HCEC 1CT (cell line): ENCODE measurements at regions not wholly inside any gene's neighbourhood (a gene's known extent, or its start where the extent isn't known, plus 50 kb on each side); places are given as distances from the start of the nearest gene placed in this dataset.
A peak's percentile ranks its signal among the peaks of the same experiment; 100 is the strongest.
"Not testable (repeated sequence)": the region's sequence is repeated elsewhere in the genome, so short reads cannot be mapped to it uniquely, and the experiment has no call there.

ENCODE experiments used
- DNase-seq: peaks from one replicate; pipeline ENCODE4 v3.0.0-alpha.2; 2017

GRCh38 chr4:138890891-138891570 is 124.5 kb upstream of the NOCT start:
- no peak for DNase-seq

GRCh38 chr4:138889216-138889615 is 126.4 kb upstream of the NOCT start:
- DNase-seq, result no peak

GRCh38 chr4:138887741-138888140 is 127.8 kb upstream of the NOCT start:
- no peak for DNase-seq

GRCh38 chr4:138887341-138887740 is 128.2 kb upstream of the NOCT start:
- no peak for DNase-seq

GRCh38 chr4:138879757-138880156 is 135.8 kb upstream of the NOCT start:
- DNase-seq, result no peak

- DNase-seq, result peak; percentile 55
Observed at GRCh38 chr4:138875891-138876608, 139.5 kb upstream of the NOCT start.

- no peak for DNase-seq
Observed at GRCh38 chr4:138871555-138871875, 144.1 kb upstream of the NOCT start.

- peak; percentile 38 for DNase-seq
Observed at GRCh38 chr4:138870737-138871554, 144.6 kb upstream of the NOCT start.

GRCh38 chr4:138869631-138870030 is 145.9 kb upstream of the NOCT start:
- DNase-seq, result no peak

GRCh38 chr4:138869165-138869564 is 146.4 kb upstream of the NOCT start:
- no peak for DNase-seq

- DNase-seq, result no peak
Observed at GRCh38 chr4:138868562-138868961, 147.0 kb upstream of the NOCT start.

GRCh38 chr4:138867404-138867803 is 148.2 kb upstream of the NOCT start:
- DNase-seq, result no peak

- no peak for DNase-seq
Observed at GRCh38 chr4:138866314-138866713, 149.3 kb upstream of the NOCT start.

GRCh38 chr4:138865765-138866164 is 149.8 kb upstream of the NOCT start:
- DNase-seq, result no peak

- DNase-seq, result no peak
Observed at GRCh38 chr4:138864961-138865720, 150.4 kb upstream of the NOCT start.

- DNase-seq, result no peak
Observed at GRCh38 chr4:138863160-138863559, 152.4 kb upstream of the NOCT start.

GRCh38 chr4:138861135-138861534 is 154.4 kb upstream of the NOCT start:
- peak; percentile 10 for DNase-seq

- not testable (repeated sequence) for DNase-seq
Observed at GRCh38 chr4:138860357-138860756, 155.2 kb upstream of the NOCT start.

- DNase-seq, result no peak
Observed at GRCh38 chr4:138859254-138859653, 156.3 kb upstream of the NOCT start.

- no peak for DNase-seq
Observed at GRCh38 chr4:138858419-138858818, 157.2 kb upstream of the NOCT start.

GRCh38 chr4:138857416-138857815 is 158.2 kb upstream of the NOCT start:
- no peak for DNase-seq

- no peak for DNase-seq
Observed at GRCh38 chr4:138852681-138853080, 162.9 kb upstream of the NOCT start.
